Heart left ventricle (tissue), 16 donors: ENCODE measurements at regions not wholly inside any gene's neighbourhood (a gene's known extent, or its start where the extent isn't known, plus 50 kb on each side); places are given as distances from the start of the nearest gene placed in this dataset.

Source experiments
- ATAC-seq, 4 donors: fragments of 200-7000 bp; cut with Tn5 transposase; one replicate each; pipeline ENCODE4 v1.9.1; 2020 to 2022; ENCODE audit warnings: moderate library complexity in 4 of 4, mild to moderate bottlenecking in 3 of 4, moderate number of reproducible peaks in 1 of 4
- DNase-seq, 5 donors: peaks; one replicate each; pipeline ENCODE4 v3.0.0-alpha.2; 2020
- H3K27ac ChIP-seq, 12 donors: fragments of 200-600 bp; sonication (generic) in 4 of 12; one replicate each; pipeline versions ENCODE4 v1.5.0 to v1.8.0; 2016 to 2022; ENCODE audit warnings: mild to moderate bottlenecking in 2 of 12
- H3K27me3 ChIP-seq, 9 donors: fragments of 200-600 bp; sonication (generic) in 2 of 9; one replicate each; pipeline versions ENCODE4 v1.5.1 to v1.8.0; 2016 to 2022; ENCODE audit warnings: mild to moderate bottlenecking in 3 of 9
- H3K36me3 ChIP-seq, 9 donors: fragments of 200-600 bp; sonication (generic) in 2 of 9; one replicate each; pipeline versions ENCODE4 v1.5.0 to v1.8.0; 2018 to 2022; ENCODE audit warnings: mild to moderate bottlenecking in 2 of 9
- H3K4me1 ChIP-seq, 12 donors: fragments of 200-600 bp; sonication (generic) in 4 of 12; one replicate each; pipeline versions ENCODE4 v1.5.0 to v1.8.0; 2016 to 2022; ENCODE audit warnings: mild to moderate bottlenecking in 3 of 12
- H3K4me3 ChIP-seq, 12 donors: fragments of 200-600 bp; sonication (generic) in 4 of 12; one replicate each; pipeline versions ENCODE4 v1.5.0 to v1.8.0; 2017 to 2022; ENCODE audit warnings: mild to moderate bottlenecking in 9 of 12, moderate library complexity in 4 of 12
- H3K9me3 ChIP-seq, 12 donors: fragments of 200-600 bp; sonication (generic) in 4 of 12; one replicate each; pipeline versions ENCODE4 v1.5.0 to v1.8.0; 2016 to 2022; ENCODE audit warnings: mild to moderate bottlenecking in 1 of 12
- CTCF ChIP-seq, 12 donors: fragments of 200-600 bp; sonication (generic) in 4 of 12; IDR thresholded peaks; one replicate each; pipeline versions ENCODE4 v1.5.0 to v1.8.0; 2018 to 2022; ENCODE audit warnings: antibody characterized with exemption in 12 of 12, mild to moderate bottlenecking in 5 of 12
- POLR2A ChIP-seq, 2 donors: fragments of 450-650 bp; IDR thresholded peaks; one replicate each; pipeline ENCODE4 v1.6.1; 2017; ENCODE audit warnings: antibody characterized with exemption in 2 of 2, mild to moderate bottlenecking in 2 of 2, moderate library complexity in 2 of 2
- WGBS, 4 donors: extraction: QIAGEN DNeasy Blood & Tissue Kit in 2 of 4; methylation state at CpG; one replicate each; pipeline versions ENCODE4 v1.1.5 to v1.1.7; 2013 to 2018; 5-methylcytosine and 5-hydroxymethylcytosine counted together
- intact Hi-C, 10 donors: fragments of 100-400 bp; cut with DNase I; formaldehyde crosslinking; loops; one replicate each; pipeline versions ENCODE4 v1.11.1 to v1.14.2; 2022
- donor health status: ischemic (EF 13 %, LVEDD 7.1; RV severe dilation, severe dysfunction).
- donor health status: healthy with polysubstance abuse.
- donor health status: DM: no; HTN: yes; CAD: no.
- donor health status: DM: no; HTN: no; CAD: no.
- donor health status: ischemic (EF 25% LVEDD 6.9; RV normal size, moderate dysfunction).
- donor health status: ischemic (EF 25% LVEDD 5.7; RV mildly dilated, moderate dysfunction).
- donor health status: healthy.
- donor health status: DM: yes; HTN: yes; CAD: no.
- donor health status: ischemic (EF 35%, LVEDD 5.7; RV mildly dilated, moderate dysfunction).
- donor health status: nonischemic (EF 11% LVEDD 7.7; RV severe dilation, severe dysfunction).
- donor health status: DM: yes; HTN: yes; CAD: no.
- donor health status: PGD.
- donor health status: ischemic (EF 29% LVEDD 5.4; RV normal size, mild dysfunction).
- donor health status: nonischemic (EF 23%, LVEDD 6.1; RV moderate dilation, normal function).

GRCh38 chr10:78160591-78160990, 126.9 kb downstream of the RPS24 start:
- Histone ChIP-seq H3K9me3 (peaks cover 0 to 12% (median 0%) of the 10 kb centered on the region in 12 donors), H3K4me1 (no peaks in the 10 kb centered on the region), H3K27ac (no peak overlapping the region), H3K4me3 (no peak overlapping the region), H3K27me3 (peaks cover 0 to 4% (median 0%) of the 10 kb centered on the region in 9 donors), H3K36me3 (no peaks in the 10 kb centered on the region)
- 67 to 79% (median 69%) methylated on average over 5 of the region's 5 CpGs for WGBS, 4 donors
- TF ChIP-seq POLR2A (IDR thresholded peaks at IDR 0.05): no peak
- no peak for TF ChIP-seq CTCF (IDR thresholded peaks at IDR 0.05)
- DNase-seq (no peak), ATAC-seq (no peak)
- intact Hi-C loops: no loop called here

GRCh38 chr10:78162853-78163252, 129.2 kb downstream of the RPS24 start:
- WGBS, 4 donors: 81 to 100% (median 94%) methylated on average over 3 of the region's 3 CpGs
- DNase-seq (no peak), ATAC-seq (no peak)
- H3K9me3 ChIP-seq: peaks cover 0 to 12% (median 0%) of the 10 kb centered on the region in 12 donors
- no peak overlapping the region for H3K27ac ChIP-seq
- intact Hi-C loops: no loop called here
- H3K4me1 ChIP-seq: no peaks in the 10 kb centered on the region
- no peak overlapping the region for H3K4me3 ChIP-seq
- TF ChIP-seq POLR2A (IDR thresholded peaks at IDR 0.05) (no peak), CTCF (IDR thresholded peaks at IDR 0.05) (no peak)
- no peaks in the 10 kb centered on the region for H3K36me3 ChIP-seq
- peaks cover 0 to 4% (median 0%) of the 10 kb centered on the region in 9 donors for H3K27me3 ChIP-seq

- no peaks in the 10 kb centered on the region for H3K4me1 ChIP-seq
- WGBS, 4 donors: 74 to 84% (median 81%) methylated on average over 15 to 16 of the region's 16 CpGs
- TF ChIP-seq CTCF (IDR thresholded peaks at IDR 0.05): no peak
- TF ChIP-seq POLR2A (IDR thresholded peaks at IDR 0.05): no peak
- intact Hi-C loops: no loop called here
- peaks cover 0 to 4% (median 0%) of the 10 kb centered on the region in 9 donors for H3K27me3 ChIP-seq
- H3K27ac ChIP-seq: no peak overlapping the region
- H3K9me3 ChIP-seq: peaks cover 0 to 12% (median 0%) of the 10 kb centered on the region in 12 donors
- ATAC-seq (no peak), DNase-seq (no peak)
- H3K36me3 ChIP-seq: no peaks in the 10 kb centered on the region
- H3K4me3 ChIP-seq: no peak overlapping the region
Measured at GRCh38 chr10:78164702-78165101, 131.0 kb downstream of the RPS24 start.

- no peak overlapping the region for H3K4me3 ChIP-seq
- H3K9me3 ChIP-seq: peaks cover 0 to 12% (median 0%) of the 10 kb centered on the region in 12 donors
- H3K27me3 ChIP-seq: peaks cover 0 to 4% (median 0%) of the 10 kb centered on the region in 9 donors
- TF ChIP-seq CTCF (IDR thresholded peaks at IDR 0.05): no peak
- no peak overlapping the region for H3K27ac ChIP-seq
- H3K36me3 ChIP-seq: no peaks in the 10 kb centered on the region
- DNase-seq (no peak), ATAC-seq (no peak)
- WGBS, 4 donors: 84 to 90% (median 89%) methylated on average over 4 of the region's 4 CpGs
- H3K4me1 ChIP-seq: no peaks in the 10 kb centered on the region
- intact Hi-C loops: no loop called here
Measured at GRCh38 chr10:78165172-78165571, 131.5 kb downstream of the RPS24 start.
